ENCODE measurements at regions not wholly inside any gene's neighbourhood (a gene's known extent, or its start where the extent isn't known, plus 50 kb on each side); places are given as distances from the start of the nearest gene placed in this dataset.

DNA sequence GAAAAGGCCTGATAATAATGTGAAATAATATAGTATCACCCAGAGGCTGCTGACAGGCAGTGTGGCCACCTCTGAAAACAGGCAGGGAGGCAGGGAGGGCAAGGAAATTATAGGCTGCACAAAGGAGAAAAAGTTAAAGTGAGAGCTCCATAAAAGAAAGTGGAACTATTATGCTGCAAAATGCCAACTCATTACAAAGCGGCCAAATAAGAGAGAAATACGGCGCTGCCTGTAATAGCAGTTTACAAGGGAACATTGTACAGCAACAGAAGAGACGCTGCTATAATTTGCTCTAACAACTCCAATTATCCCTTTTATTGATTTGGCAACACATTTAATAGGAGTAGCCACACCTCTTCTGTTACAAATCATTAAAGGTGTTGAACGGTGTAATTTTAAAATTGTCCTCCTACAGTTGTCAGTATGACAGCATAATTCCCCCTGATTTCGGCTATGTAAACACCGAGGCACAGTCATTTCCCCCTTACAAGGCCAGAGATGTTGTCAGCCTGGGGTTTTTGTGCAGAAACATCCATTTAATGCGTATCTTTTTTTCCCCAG, 120.3 kb downstream of the MRM1 start:
- Histone ChIP-seq H2BK5ac (ENCODE audit: low read length) (no peak overlapping the region), H4K91ac (ENCODE audit: low read depth, low read length, poor library complexity) (no peak overlapping the region), H2AK5ac (ENCODE audit: low read depth, low read length) (no peak overlapping the region), H2BK120ac (ENCODE audit: low read depth, low read length) (no peak overlapping the region), H3K4ac (ENCODE audit: low read length) (no peak overlapping the region), H2AFZ (ENCODE audit: low read length) (peak overlapping the region; percentile 95), H3K36me3 (replicated peaks in 1 of 2; ENCODE audit: control insufficient read depth in 2 of 2, insufficient read depth in 2 of 2, low read length in 2 of 2) (no peaks in the 10 kb centered on the region), H3K4me3 (ENCODE audit: low read length in 2 of 2) (peak overlapping the region in 1 of 2 donors; percentile 38), H3K27ac (replicated peaks; ENCODE audit: low read length) (peak overlapping the region; percentile 10), H3K4me2 (ENCODE audit: insufficient read depth, low read length, poor library complexity, severe bottlenecking) (peak overlapping the region; percentile 38), H3K9ac (ENCODE audit: low read depth, low read length, poor library complexity) (no peak overlapping the region), H3K4me1 (ENCODE audit: control insufficient read depth in 2 of 2, insufficient read depth in 1 of 2, low read depth in 1 of 2, low read length in 2 of 2) (peaks cover 7 to 26% of the 10 kb centered on the region in 2 donors), H3K9me3 (replicated peaks in 1 of 2; ENCODE audit: control insufficient read depth in 2 of 2, insufficient read depth in 1 of 2, low read depth in 1 of 2, low read length in 2 of 2) (no peaks in the 10 kb centered on the region), H3K27me3 (ENCODE audit: control insufficient read depth in 3 of 3, insufficient read depth in 3 of 3, low read depth in 1 of 3, low read length in 3 of 3) (peaks cover 0 to 39% (median 2%) of the 10 kb centered on the region in 3 experiments), H3K79me1 (ENCODE audit: low read depth, low read length) (no peaks in the 10 kb centered on the region), H3K14ac (ENCODE audit: low read length) (no peak overlapping the region), H4K8ac (ENCODE audit: low read depth, low read length) (no peak overlapping the region), H3K18ac (ENCODE audit: low read length) (no peak overlapping the region), H2BK15ac (ENCODE audit: low read length) (no peak overlapping the region), H2BK12ac (ENCODE audit: low read length) (no peak overlapping the region), H3K23ac (ENCODE audit: low read depth, low read length, poor library complexity) (no peak overlapping the region)
- DNase-seq (ENCODE audit: low spot score), result no peak
- no CpG with 5 or more reads among the region's 8 CpGs for WGBS, 2 donors (ENCODE audit: extremely low coverage in 2 of 2, insufficient read length in 2 of 2, insufficient replicate concordance in 1 of 2)

DNA sequence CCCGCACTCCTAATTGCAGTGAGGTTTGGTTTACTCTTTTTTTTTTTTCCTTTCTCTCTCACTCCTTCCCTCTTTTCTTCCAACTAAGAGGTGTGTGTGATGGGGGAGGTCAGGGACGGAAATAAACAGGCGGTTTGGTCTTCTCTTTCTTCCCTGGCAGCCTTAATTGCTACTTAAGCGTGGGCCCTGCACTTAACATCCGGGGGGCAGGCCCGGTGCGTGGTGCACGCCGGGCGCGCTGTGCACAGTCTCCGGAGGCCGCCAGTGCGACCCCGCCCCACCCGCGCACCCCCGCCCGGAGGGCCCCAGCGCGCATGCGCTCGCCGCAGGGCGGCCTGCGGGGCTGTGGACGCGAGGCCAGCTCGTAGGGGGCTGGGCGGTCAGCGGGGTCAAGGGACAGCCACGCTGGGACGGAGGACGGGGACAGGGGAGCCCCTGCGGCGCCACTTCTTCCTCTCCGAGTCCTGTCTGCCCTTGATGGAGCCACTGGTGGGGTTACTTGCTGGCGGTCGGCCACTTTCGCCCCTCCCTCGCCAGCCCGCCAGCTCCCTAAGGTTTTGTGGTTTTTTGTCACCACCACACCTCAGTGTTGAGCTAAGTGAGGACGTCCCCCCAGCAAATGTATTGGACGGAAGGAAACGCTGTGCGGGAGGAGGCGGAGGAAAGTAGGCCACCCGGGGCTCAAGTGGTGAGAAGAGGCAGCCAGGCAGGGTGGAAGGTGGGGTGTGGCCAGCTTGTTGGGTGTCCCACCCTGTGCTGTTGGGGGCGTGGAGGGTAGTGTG, 120.9 kb downstream of the MRM1 start:
- H4K91ac ChIP-seq (ENCODE audit: low read depth, low read length, poor library complexity), result no peak overlapping the region
- H2AFZ ChIP-seq (ENCODE audit: low read length), result peak overlapping the region; percentile 95
- H3K79me1 ChIP-seq (ENCODE audit: low read depth, low read length), result no peaks in the 10 kb centered on the region
- H3K36me3 ChIP-seq (replicated peaks in 1 of 2; ENCODE audit: control insufficient read depth in 2 of 2, insufficient read depth in 2 of 2, low read length in 2 of 2), result no peaks in the 10 kb centered on the region
- no peak overlapping the region for H3K4ac ChIP-seq (ENCODE audit: low read length)
- peak overlapping the region; percentile 76 for H2BK5ac ChIP-seq (ENCODE audit: low read length)
- peak overlapping the region; percentile 98 for H3K18ac ChIP-seq (ENCODE audit: low read length)
- H2AK5ac ChIP-seq (ENCODE audit: low read depth, low read length), result peak overlapping the region; percentile 96
- peak overlapping the region; percentile 86 for H2BK15ac ChIP-seq (ENCODE audit: low read length)
- peak; percentile 71 for DNase-seq (ENCODE audit: low spot score)
- no peaks in the 10 kb centered on the region for H3K9me3 ChIP-seq (replicated peaks in 1 of 2; ENCODE audit: control insufficient read depth in 2 of 2, insufficient read depth in 1 of 2, low read depth in 1 of 2, low read length in 2 of 2)
- peaks cover 0 to 46% (median 2%) of the 10 kb centered on the region in 3 experiments for H3K27me3 ChIP-seq (ENCODE audit: control insufficient read depth in 3 of 3, insufficient read depth in 3 of 3, low read depth in 1 of 3, low read length in 3 of 3)
- peak overlapping the region; percentile 20 for H4K8ac ChIP-seq (ENCODE audit: low read depth, low read length)
- peak overlapping the region; percentile 10 for H3K27ac ChIP-seq (replicated peaks; ENCODE audit: low read length)
- WGBS, 2 donors (ENCODE audit: extremely low coverage in 2 of 2, insufficient read length in 2 of 2, insufficient replicate concordance in 1 of 2), result no CpG with 5 or more reads among the region's 49 CpGs
- H3K4me2 ChIP-seq (ENCODE audit: insufficient read depth, low read length, poor library complexity, severe bottlenecking), result peak overlapping the region; percentile 38
- H3K4me3 ChIP-seq (ENCODE audit: low read length in 2 of 2), result peak overlapping the region in 1 of 2 donors; percentile 38
- peak overlapping the region; percentile 29 for H2BK120ac ChIP-seq (ENCODE audit: low read depth, low read length)
- no peak overlapping the region for H3K23ac ChIP-seq (ENCODE audit: low read depth, low read length, poor library complexity)
- peak overlapping the region; percentile 76 for H2BK12ac ChIP-seq (ENCODE audit: low read length)
- H3K4me1 ChIP-seq (ENCODE audit: control insufficient read depth in 2 of 2, insufficient read depth in 1 of 2, low read depth in 1 of 2, low read length in 2 of 2), result peaks cover 7 to 26% of the 10 kb centered on the region in 2 donors
- H3K9ac ChIP-seq (ENCODE audit: low read depth, low read length, poor library complexity), result peak overlapping the region; percentile 73
- H3K14ac ChIP-seq (ENCODE audit: low read length), result peak overlapping the region; percentile 5

DNA sequence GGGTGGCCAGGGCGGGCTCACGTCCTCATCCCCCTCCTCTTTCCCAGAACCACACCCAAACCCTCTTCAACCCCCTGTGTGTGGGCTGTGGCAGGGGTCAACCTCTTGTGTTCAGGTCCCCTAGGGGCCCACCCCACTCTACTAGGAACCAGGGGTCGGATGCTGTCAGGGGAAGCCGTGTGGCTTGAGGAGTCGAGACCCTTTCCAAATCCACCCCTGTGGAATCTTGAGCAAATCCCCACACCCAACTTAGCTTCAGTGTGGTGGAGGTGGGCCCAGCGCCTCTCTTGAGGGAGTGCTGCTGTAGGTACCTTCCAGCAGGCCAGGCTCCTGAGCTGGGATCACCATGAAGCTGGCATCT, 121.5 kb downstream of the MRM1 start:
- Histone ChIP-seq H3K4me1 (ENCODE audit: control insufficient read depth in 2 of 2, insufficient read depth in 1 of 2, low read depth in 1 of 2, low read length in 2 of 2) (peaks cover 10 to 30% of the 10 kb centered on the region in 2 donors), H2BK12ac (ENCODE audit: low read length) (peak overlapping the region; percentile 76), H2AFZ (ENCODE audit: low read length) (peak overlapping the region; percentile 95), H2BK120ac (ENCODE audit: low read depth, low read length) (peak overlapping the region; percentile 29), H3K36me3 (replicated peaks in 1 of 2; ENCODE audit: control insufficient read depth in 2 of 2, insufficient read depth in 2 of 2, low read length in 2 of 2) (no peaks in the 10 kb centered on the region), H3K23ac (ENCODE audit: low read depth, low read length, poor library complexity) (no peak overlapping the region), H4K91ac (ENCODE audit: low read depth, low read length, poor library complexity) (peak overlapping the region; percentile 1), H3K9ac (ENCODE audit: low read depth, low read length, poor library complexity) (peak overlapping the region; percentile 73), H2AK5ac (ENCODE audit: low read depth, low read length) (peak overlapping the region; percentile 96), H2BK5ac (ENCODE audit: low read length) (peak overlapping the region; percentile 76), H2BK15ac (ENCODE audit: low read length) (peak overlapping the region; percentile 86), H3K4me2 (ENCODE audit: insufficient read depth, low read length, poor library complexity, severe bottlenecking) (no peak overlapping the region), H3K4me3 (ENCODE audit: low read length in 2 of 2) (no peak overlapping the region), H3K4ac (ENCODE audit: low read length) (peak overlapping the region; percentile 91), H3K27ac (replicated peaks; ENCODE audit: low read length) (no peak overlapping the region), H3K79me1 (ENCODE audit: low read depth, low read length) (no peaks in the 10 kb centered on the region), H3K18ac (ENCODE audit: low read length) (peak overlapping the region; percentile 98), H4K8ac (ENCODE audit: low read depth, low read length) (peak overlapping the region; percentile 20), H3K27me3 (ENCODE audit: control insufficient read depth in 3 of 3, insufficient read depth in 3 of 3, low read depth in 1 of 3, low read length in 3 of 3) (peaks cover 0 to 52% (median 2%) of the 10 kb centered on the region in 3 experiments), H3K14ac (ENCODE audit: low read length) (peak overlapping the region; percentile 5), H3K9me3 (replicated peaks in 1 of 2; ENCODE audit: control insufficient read depth in 2 of 2, insufficient read depth in 1 of 2, low read depth in 1 of 2, low read length in 2 of 2) (no peaks in the 10 kb centered on the region)
- no peak for DNase-seq (ENCODE audit: low spot score)
- no CpG with 5 or more reads among the region's 6 CpGs for WGBS, 2 donors (ENCODE audit: extremely low coverage in 2 of 2, insufficient read length in 2 of 2, insufficient replicate concordance in 1 of 2)

DNA sequence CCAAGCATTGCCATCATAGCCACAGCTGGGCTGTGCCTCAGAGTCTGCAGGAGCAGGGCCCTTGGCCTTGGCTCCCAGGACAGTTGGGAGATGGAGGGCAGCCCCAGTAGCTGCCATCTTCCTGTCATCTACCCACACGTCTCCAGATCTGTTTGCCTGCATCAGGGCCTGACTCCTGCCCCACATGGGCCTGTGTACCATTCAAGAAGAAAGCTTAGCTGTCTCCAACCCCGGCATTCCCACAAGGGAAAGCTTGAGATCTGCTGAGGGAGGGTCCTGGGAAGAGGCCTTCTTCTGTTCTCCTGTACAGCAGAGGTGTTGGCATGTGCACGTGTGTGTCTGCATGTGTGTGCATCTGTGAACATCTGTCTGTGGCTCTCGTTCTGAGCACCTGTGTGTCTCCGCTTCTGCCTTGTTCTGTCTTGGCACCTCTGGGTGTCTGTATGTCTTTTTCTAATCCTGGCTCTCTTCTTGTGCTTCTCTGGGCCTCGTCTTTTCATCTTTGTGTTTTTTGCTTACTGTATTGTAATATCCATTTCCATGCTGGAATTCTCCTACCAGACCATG, 122.2 kb downstream of the MRM1 start:
- no peak overlapping the region for H3K23ac ChIP-seq (ENCODE audit: low read depth, low read length, poor library complexity)
- peak overlapping the region; percentile 86 for H2BK15ac ChIP-seq (ENCODE audit: low read length)
- H3K18ac ChIP-seq (ENCODE audit: low read length), result peak overlapping the region; percentile 45
- no peak for DNase-seq (ENCODE audit: low spot score)
- H2AFZ ChIP-seq (ENCODE audit: low read length), result no peak overlapping the region
- peak overlapping the region; percentile 27 for H2BK12ac ChIP-seq (ENCODE audit: low read length)
- no peak overlapping the region for H2BK5ac ChIP-seq (ENCODE audit: low read length)
- H3K4me2 ChIP-seq (ENCODE audit: insufficient read depth, low read length, poor library complexity, severe bottlenecking), result no peak overlapping the region
- peak overlapping the region; percentile 29 for H2BK120ac ChIP-seq (ENCODE audit: low read depth, low read length)
- no peaks in the 10 kb centered on the region for H3K9me3 ChIP-seq (replicated peaks in 1 of 2; ENCODE audit: control insufficient read depth in 2 of 2, insufficient read depth in 1 of 2, low read depth in 1 of 2, low read length in 2 of 2)
- H3K36me3 ChIP-seq (replicated peaks in 1 of 2; ENCODE audit: control insufficient read depth in 2 of 2, insufficient read depth in 2 of 2, low read length in 2 of 2), result no peaks in the 10 kb centered on the region
- no peak overlapping the region for H3K4ac ChIP-seq (ENCODE audit: low read length)
- peak overlapping the region; percentile 2 for H3K14ac ChIP-seq (ENCODE audit: low read length)
- peaks cover 12 to 33% of the 10 kb centered on the region in 2 donors for H3K4me1 ChIP-seq (ENCODE audit: control insufficient read depth in 2 of 2, insufficient read depth in 1 of 2, low read depth in 1 of 2, low read length in 2 of 2)
- H3K79me1 ChIP-seq (ENCODE audit: low read depth, low read length), result no peaks in the 10 kb centered on the region
- WGBS, 2 donors (ENCODE audit: extremely low coverage in 2 of 2, insufficient read length in 2 of 2, insufficient replicate concordance in 1 of 2), result no CpG with 5 or more reads among the region's 6 CpGs
- H3K27me3 ChIP-seq (ENCODE audit: control insufficient read depth in 3 of 3, insufficient read depth in 3 of 3, low read depth in 1 of 3, low read length in 3 of 3), result peaks cover 0 to 57% (median 0%) of the 10 kb centered on the region in 3 experiments
- no peak overlapping the region for H3K4me3 ChIP-seq (ENCODE audit: low read length in 2 of 2)
- H4K91ac ChIP-seq (ENCODE audit: low read depth, low read length, poor library complexity), result peak overlapping the region; percentile 1
- no peak overlapping the region for H3K27ac ChIP-seq (replicated peaks; ENCODE audit: low read length)
- no peak overlapping the region for H4K8ac ChIP-seq (ENCODE audit: low read depth, low read length)
- peak overlapping the region; percentile 96 for H2AK5ac ChIP-seq (ENCODE audit: low read depth, low read length)
- H3K9ac ChIP-seq (ENCODE audit: low read depth, low read length, poor library complexity), result no peak overlapping the region

All from neuronal stem cell (in vitro differentiated cells).